Muscle of leg (tissue), 3 donors: ENCODE measurements at regions not wholly inside any gene's neighbourhood (a gene's known extent, or its start where the extent isn't known, plus 50 kb on each side); places are given as distances from the start of the nearest gene placed in this dataset.
"Not testable (repeated sequence)": the region's sequence is repeated elsewhere in the genome, so short reads cannot be mapped to it uniquely, and the experiment has no call there.

ENCODE experiments used
- DNase-seq: peaks from one replicate; pipeline ENCODE4 v3.0.0; 2013
- H3K27ac ChIP-seq: one replicate; pipeline ENCODE4 v1.5.1; 2013; ENCODE audit warnings: mild to moderate bottlenecking, low read length, control low read depth
- H3K27me3 ChIP-seq: one replicate; pipeline ENCODE4 v1.6.1; 2013; ENCODE audit warnings: low read length; ENCODE audit not compliant: control insufficient read depth, insufficient read depth
- H3K36me3 ChIP-seq: one replicate; pipeline ENCODE4 v1.6.1; 2013; ENCODE audit warnings: low read length; ENCODE audit not compliant: control insufficient read depth, insufficient read depth
- H3K4me1 ChIP-seq: one replicate; pipeline ENCODE4 v1.6.1; 2013; ENCODE audit warnings: low read length; ENCODE audit not compliant: control insufficient read depth, insufficient read depth
- H3K4me3 ChIP-seq: one replicate; pipeline ENCODE4 v1.5.1; 2013; ENCODE audit warnings: low read length, control low read depth
- H3K9me3 ChIP-seq: replicated peaks from 2 replicates; pipeline ENCODE4 v1.6.1; 2013; ENCODE audit warnings: low read depth, low read length; ENCODE audit not compliant: control insufficient read depth
- WGBS: methylation state at CpG from one replicate; pipeline ENCODE4 v1.1.5; 2013; ENCODE audit warnings: missing lambda C conversion rate; ENCODE audit not compliant: insufficient coverage; 5-methylcytosine and 5-hydroxymethylcytosine counted together

- H3K9me3 ChIP-seq, H3K27ac ChIP-seq, H3K27me3 ChIP-seq, DNase-seq, H3K36me3 ChIP-seq, H3K4me3 ChIP-seq, H3K4me1 ChIP-seq: not testable (repeated sequence)
- no CpG with 5 or more reads among the region's 5 CpGs for WGBS
Observed at GRCh38 chr12:9543341-9543740, 64.4 kb downstream of the KLRB1 start.

DNA sequence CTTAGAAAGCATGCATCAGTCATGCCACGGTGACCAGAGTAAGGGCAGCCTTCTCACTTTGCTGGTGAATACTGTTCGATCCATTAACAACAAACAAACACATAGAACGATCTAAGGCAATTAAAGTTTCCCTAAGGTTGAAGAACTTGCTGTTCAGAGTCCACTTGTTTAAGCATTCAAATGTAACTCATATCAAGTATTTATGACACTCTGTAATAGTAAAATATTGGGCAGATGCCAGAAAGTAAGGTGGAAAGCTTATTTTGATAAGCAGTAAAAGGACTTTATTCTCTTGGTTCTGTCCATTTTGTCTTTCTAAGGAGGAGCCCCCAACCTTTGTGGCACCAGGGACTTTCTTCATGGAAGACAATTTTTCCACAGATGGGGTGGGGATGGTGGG is 64.9 kb downstream of the KLRB1 start:
- not testable (repeated sequence) for H3K4me3 ChIP-seq, H3K27me3 ChIP-seq, H3K9me3 ChIP-seq, H3K4me1 ChIP-seq, H3K36me3 ChIP-seq, H3K27ac ChIP-seq, DNase-seq
- no CpG with 5 or more reads among the region's 3 CpGs for WGBS

DNA sequence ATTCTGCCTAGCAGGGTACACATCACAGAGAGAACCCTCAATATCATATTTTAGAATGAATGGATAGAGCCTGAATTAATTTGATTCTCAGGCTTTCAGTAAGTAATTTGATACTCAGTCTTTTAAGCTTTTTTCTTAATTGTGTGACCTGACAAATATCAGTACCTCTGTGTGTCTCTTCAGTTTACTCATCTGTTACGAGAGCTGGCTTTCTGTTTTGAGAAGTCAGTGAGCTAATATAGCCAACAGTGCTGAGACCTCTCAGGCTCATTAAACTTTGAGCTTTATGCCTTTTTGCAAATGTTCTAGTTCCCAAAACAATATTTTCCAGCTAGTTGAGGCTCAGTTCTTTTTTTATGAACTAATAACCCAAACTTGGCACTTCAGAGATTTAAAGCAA is 91.8 kb downstream of the KLRB1 start:
- no CpG with 5 or more reads among the region's 1 CpG for WGBS
- H3K36me3 ChIP-seq, H3K9me3 ChIP-seq, H3K4me1 ChIP-seq, H3K27me3 ChIP-seq, DNase-seq, H3K27ac ChIP-seq, H3K4me3 ChIP-seq: not testable (repeated sequence)

DNA sequence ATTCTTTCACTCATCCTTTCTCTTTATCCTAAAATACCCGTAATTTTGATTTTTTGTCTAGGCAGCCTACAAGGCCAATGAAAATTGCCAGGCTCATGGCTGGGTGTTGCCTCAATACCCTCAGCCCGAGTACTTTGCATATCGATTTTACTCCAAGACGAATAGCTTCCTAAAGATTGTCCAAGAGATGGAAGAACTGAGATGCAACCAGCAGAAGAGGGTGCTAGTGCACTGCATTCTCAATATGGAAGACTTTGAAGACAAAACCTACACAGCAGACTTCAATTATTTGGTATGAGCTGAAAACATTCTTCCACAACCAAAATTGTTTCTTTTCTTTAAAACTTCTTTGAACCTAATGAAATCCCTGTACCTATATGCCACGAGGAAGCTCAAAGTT is 95.0 kb downstream of the KLRB1 start:
- not testable (repeated sequence) for H3K27me3 ChIP-seq, H3K9me3 ChIP-seq, H3K27ac ChIP-seq, H3K4me1 ChIP-seq, H3K4me3 ChIP-seq, H3K36me3 ChIP-seq, DNase-seq
- WGBS: no CpG with 5 or more reads among the region's 5 CpGs

GRCh38 chr12:9510392-9511011 is 97.2 kb downstream of the KLRB1 start:
- not testable (repeated sequence) for H3K27ac ChIP-seq, H3K27me3 ChIP-seq, H3K4me3 ChIP-seq, DNase-seq, H3K9me3 ChIP-seq, H3K36me3 ChIP-seq, H3K4me1 ChIP-seq
- WGBS: no CpG with 5 or more reads among the region's 1 CpG

GRCh38 chr12:9509464-9510161 is 98.1 kb downstream of the KLRB1 start:
- H3K4me3 ChIP-seq: no peak overlapping the region
- no peak overlapping the region for H3K27ac ChIP-seq
- WGBS: 40% methylated on average over 1 of the region's 3 CpGs
- no peaks in the 10 kb centered on the region for H3K4me1 ChIP-seq
- DNase-seq: peak; percentile 25
- no peaks in the 10 kb centered on the region for H3K36me3 ChIP-seq
- no peaks in the 10 kb centered on the region for H3K27me3 ChIP-seq
- no peaks in the 10 kb centered on the region for H3K9me3 ChIP-seq

DNA sequence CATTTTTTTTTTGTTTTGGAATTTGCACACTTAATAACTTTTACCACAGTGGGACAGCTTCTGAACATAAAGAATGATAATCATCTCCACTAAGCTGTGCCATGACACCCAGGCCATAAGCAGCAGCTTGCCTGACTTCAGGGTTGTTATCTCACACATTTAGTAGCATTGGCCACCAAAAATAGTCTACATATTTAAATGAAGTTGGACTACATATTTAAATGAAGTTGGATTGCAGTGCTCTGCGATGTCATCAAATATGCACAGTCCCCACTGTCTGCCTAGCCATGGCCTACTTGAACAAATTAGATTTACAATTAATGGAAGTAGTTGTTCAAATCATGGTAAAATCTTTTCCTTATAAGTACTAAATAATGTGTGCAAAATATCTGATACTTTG is 101.0 kb downstream of the KLRB1 start:
- WGBS: no CpG with 5 or more reads among the region's 1 CpG
- H3K9me3 ChIP-seq: no peaks in the 10 kb centered on the region
- no peak overlapping the region for H3K4me3 ChIP-seq

GRCh38 chr12:9503384-9503783 is 104.3 kb downstream of the KLRB1 start:
- H3K4me1 ChIP-seq, H3K27me3 ChIP-seq, H3K4me3 ChIP-seq, H3K27ac ChIP-seq, H3K36me3 ChIP-seq, H3K9me3 ChIP-seq, DNase-seq: not testable (repeated sequence)
- WGBS: no CpG with 5 or more reads among the region's 2 CpGs

More for the DNA sequence above, 101.0 kb downstream of the KLRB1 start:
- no peak overlapping the region for H3K27ac ChIP-seq
- no peaks in the 10 kb centered on the region for H3K27me3 ChIP-seq
- H3K4me1 ChIP-seq: no peaks in the 10 kb centered on the region
- DNase-seq: no peak
- H3K36me3 ChIP-seq: no peaks in the 10 kb centered on the region

DNA sequence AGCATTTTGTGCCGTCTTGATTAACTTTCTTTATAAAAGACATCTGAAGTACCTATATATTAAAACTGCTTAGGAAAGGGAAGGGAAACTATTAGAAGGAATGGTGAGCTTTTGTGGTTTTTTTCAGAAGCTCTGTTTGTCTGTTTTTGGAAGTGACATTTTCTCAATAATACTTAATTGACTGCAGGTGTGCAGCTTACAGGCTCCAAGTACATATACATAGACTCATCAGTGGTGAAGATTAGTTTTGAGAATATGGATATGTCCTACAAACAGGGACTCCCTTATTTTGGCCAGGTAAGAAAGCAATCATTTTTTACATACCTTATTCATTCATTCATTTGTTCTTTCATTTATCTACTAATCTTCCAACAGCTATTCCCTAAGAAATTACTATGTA is 104.9 kb downstream of the KLRB1 start:
- H3K36me3 ChIP-seq, H3K4me1 ChIP-seq, H3K27ac ChIP-seq, H3K4me3 ChIP-seq, H3K27me3 ChIP-seq, H3K9me3 ChIP-seq, DNase-seq: not testable (repeated sequence)
- WGBS: no CpG with 5 or more reads among the region's 1 CpG

- H3K27ac ChIP-seq, H3K27me3 ChIP-seq, DNase-seq, H3K9me3 ChIP-seq, H3K4me1 ChIP-seq, H3K4me3 ChIP-seq, H3K36me3 ChIP-seq: not testable (repeated sequence)
Observed at GRCh38 chr12:9493325-9493724, 114.4 kb downstream of the KLRB1 start.

- H3K36me3 ChIP-seq, H3K27ac ChIP-seq, DNase-seq, H3K4me3 ChIP-seq, H3K4me1 ChIP-seq, H3K27me3 ChIP-seq, H3K9me3 ChIP-seq: not testable (repeated sequence)
- no CpG with 5 or more reads among the region's 3 CpGs for WGBS
Observed at GRCh38 chr12:9481289-9481688, 126.4 kb downstream of the KLRB1 start.
